Esophagus squamous epithelium (tissue), 5 donors: ENCODE measurements at regions not wholly inside any gene's neighbourhood (a gene's known extent, or its start where the extent isn't known, plus 50 kb on each side); places are given as distances from the start of the nearest gene placed in this dataset.
"Not testable (repeated sequence)": the region's sequence is repeated elsewhere in the genome, so short reads cannot be mapped to it uniquely, and the experiment has no call there.

Experiments
- DNase-seq: peaks from one replicate; lab custom pipeline; 2025; lab: John Stamatoyannopoulos, UW
- H3K27ac ChIP-seq, 4 donors: fragments of 200-600 bp; sonication (generic); one replicate each; pipeline ENCODE4 v1.5.1; 2016 to 2019; ENCODE audit warnings: mild to moderate bottlenecking in 1 of 4
- H3K27me3 ChIP-seq, 4 donors: fragments of 200-600 bp; sonication (generic); 1 replicate in 3 of 4; 2 replicates in 1 of 4; pipeline versions ENCODE4 v1.5.1 to v1.6.0; 2017 to 2021; ENCODE audit warnings: antibody characterized with exemption in 1 of 4
- H3K36me3 ChIP-seq, 3 donors: fragments of 200-600 bp; sonication (generic); one replicate each; pipeline ENCODE4 v1.5.1; 2016 to 2019
- H3K4me1 ChIP-seq, 3 donors: fragments of 200-600 bp; sonication (generic); one replicate each; pipeline ENCODE4 v1.5.1; 2017 to 2019
- H3K4me3 ChIP-seq, 4 donors: fragments of 200-600 bp; sonication (generic); 1 replicate in 3 of 4; 2 replicates in 1 of 4; pipeline ENCODE4 v1.5.1; 2016 to 2019; ENCODE audit warnings: mild to moderate bottlenecking in 2 of 4, moderate library complexity in 1 of 4
- H3K9me3 ChIP-seq, 3 donors: fragments of 200-600 bp; sonication (generic); one replicate each; pipeline ENCODE4 v1.5.1; 2016 to 2019
- POLR2A ChIP-seq, 4 donors: fragments of 450-650 bp; IDR thresholded peaks; one replicate each; pipeline ENCODE4 v1.6.1; 2017; ENCODE audit warnings: antibody characterized with exemption in 4 of 4, mild to moderate bottlenecking in 4 of 4, moderate library complexity in 3 of 4
- WGBS, 2 donors: methylation state at CpG; one replicate each; pipeline ENCODE4 v1.1.5; 2018; 5-methylcytosine and 5-hydroxymethylcytosine counted together
- intact Hi-C: fragments of 100-400 bp; cut with DNase I; formaldehyde crosslinking; loops from one replicate; pipeline ENCODE4 v1.15.0; 2022
- TF ChIP-seq, protein P1 (sequence below), 6 experiments: fragments of 450-650 bp in 4 of 6; fragments of 200-600 bp in 2 of 6; sonication (generic) in 2 of 6; IDR thresholded peaks; one replicate each; pipeline ENCODE4 v1.5.1; 2016 to 2019; ENCODE audit warnings: antibody characterized with exemption in 6 of 6, mild to moderate bottlenecking in 4 of 6, moderate library complexity in 4 of 6
- donor health status: DM: yes; HTN: yes; CAD: no.

DNA sequence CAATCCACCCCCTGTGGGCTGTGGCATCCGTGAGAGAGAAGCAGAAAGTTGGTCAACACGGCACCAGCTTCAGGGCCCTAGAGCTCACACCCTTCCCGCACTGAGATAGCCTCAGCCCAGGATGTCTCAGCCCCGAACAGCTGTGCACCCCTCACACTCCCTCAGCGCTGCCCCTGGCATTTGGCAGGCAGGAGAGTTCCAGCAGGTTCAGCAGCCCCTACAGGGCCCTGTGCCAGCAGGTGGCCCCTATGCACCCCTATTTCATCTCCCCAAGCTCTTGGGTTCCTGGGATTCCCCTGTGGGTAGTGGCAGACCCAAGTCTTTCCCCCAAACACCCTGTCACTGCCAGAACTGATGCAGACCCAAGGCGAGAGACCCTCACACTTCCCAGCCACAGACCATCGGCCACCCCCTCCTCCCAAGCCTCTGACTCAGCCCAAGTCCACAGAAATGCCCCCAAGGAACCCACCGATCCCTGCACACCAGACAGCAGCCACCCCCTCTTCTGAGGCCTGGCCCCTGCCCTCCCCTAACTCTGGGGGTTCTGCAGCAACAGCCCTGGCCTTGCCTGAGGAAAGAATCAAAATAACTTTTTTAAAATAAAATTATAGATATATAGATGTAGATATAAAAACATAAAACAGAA, 183.6 kb downstream of the IGLL1 start:
- intact Hi-C loops: no loop called here
- H3K27me3 ChIP-seq: no peaks in the 10 kb centered on the region
- TF ChIP-seq POLR2A (IDR thresholded peaks at IDR 0.05): no peak
- TF ChIP-seq, protein P1, sequence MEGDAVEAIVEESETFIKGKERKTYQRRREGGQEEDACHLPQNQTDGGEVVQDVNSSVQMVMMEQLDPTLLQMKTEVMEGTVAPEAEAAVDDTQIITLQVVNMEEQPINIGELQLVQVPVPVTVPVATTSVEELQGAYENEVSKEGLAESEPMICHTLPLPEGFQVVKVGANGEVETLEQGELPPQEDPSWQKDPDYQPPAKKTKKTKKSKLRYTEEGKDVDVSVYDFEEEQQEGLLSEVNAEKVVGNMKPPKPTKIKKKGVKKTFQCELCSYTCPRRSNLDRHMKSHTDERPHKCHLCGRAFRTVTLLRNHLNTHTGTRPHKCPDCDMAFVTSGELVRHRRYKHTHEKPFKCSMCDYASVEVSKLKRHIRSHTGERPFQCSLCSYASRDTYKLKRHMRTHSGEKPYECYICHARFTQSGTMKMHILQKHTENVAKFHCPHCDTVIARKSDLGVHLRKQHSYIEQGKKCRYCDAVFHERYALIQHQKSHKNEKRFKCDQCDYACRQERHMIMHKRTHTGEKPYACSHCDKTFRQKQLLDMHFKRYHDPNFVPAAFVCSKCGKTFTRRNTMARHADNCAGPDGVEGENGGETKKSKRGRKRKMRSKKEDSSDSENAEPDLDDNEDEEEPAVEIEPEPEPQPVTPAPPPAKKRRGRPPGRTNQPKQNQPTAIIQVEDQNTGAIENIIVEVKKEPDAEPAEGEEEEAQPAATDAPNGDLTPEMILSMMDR (IDR thresholded peaks at IDR 0.05): no peak
- 76 to 80% methylated on average over 1 to 2 of the region's 8 CpGs for whole genome bisulfite sequencing, 2 donors
- H3K27ac ChIP-seq: no peak overlapping the region
- no peaks in the 10 kb centered on the region for H3K9me3 ChIP-seq
- H3K4me3 ChIP-seq: no peak overlapping the region
- no peaks in the 10 kb centered on the region for H3K36me3 ChIP-seq
- no peaks in the 10 kb centered on the region for H3K4me1 ChIP-seq
- no peak for DNase-seq

DNA sequence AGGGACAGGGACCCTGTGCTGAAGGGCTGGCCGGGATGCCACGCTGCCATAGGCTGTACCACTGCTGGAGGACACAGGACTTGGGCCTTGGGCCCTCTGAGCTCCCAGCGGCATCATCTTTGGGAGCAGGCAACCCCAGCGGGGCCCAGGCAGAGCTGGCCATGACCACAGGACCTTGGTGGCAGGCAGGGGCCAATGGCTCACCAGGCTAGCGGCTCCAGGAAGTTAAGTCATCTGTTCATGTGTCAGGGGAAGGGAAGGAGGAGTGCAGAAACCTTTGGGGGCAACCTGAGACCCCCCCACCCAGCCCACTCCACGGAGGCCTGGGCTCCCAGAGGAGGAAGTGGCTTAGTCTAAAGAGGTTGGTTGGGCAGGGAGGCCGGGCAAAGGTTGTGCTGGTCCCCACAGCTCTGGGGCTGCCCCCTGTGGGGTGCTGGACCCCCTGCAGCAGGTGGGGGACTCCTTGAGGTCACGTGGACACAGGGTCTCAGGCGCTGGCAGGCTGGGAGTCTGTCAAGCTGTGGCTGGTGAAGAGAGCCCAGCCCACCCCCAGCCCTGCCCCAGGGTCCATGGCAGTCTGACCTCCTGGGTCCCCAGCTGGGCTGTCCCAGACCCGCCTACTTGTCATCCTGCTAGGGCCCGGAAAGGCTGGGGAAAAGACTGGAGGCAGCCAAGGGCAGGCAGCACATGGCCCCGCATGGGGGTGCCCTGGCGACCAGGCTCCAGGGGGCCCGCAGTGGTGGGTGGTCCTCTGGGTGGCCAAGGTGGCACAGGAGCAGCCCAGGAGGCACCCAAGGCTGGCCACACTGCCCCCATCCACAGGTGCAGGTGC, 184.3 kb downstream of the IGLL1 start:
- DNase-seq: no peak
- no peaks in the 10 kb centered on the region for H3K9me3 ChIP-seq
- WGBS, 2 donors: 50 to 58% methylated on average over 1 to 3 of the region's 14 CpGs

DNA sequence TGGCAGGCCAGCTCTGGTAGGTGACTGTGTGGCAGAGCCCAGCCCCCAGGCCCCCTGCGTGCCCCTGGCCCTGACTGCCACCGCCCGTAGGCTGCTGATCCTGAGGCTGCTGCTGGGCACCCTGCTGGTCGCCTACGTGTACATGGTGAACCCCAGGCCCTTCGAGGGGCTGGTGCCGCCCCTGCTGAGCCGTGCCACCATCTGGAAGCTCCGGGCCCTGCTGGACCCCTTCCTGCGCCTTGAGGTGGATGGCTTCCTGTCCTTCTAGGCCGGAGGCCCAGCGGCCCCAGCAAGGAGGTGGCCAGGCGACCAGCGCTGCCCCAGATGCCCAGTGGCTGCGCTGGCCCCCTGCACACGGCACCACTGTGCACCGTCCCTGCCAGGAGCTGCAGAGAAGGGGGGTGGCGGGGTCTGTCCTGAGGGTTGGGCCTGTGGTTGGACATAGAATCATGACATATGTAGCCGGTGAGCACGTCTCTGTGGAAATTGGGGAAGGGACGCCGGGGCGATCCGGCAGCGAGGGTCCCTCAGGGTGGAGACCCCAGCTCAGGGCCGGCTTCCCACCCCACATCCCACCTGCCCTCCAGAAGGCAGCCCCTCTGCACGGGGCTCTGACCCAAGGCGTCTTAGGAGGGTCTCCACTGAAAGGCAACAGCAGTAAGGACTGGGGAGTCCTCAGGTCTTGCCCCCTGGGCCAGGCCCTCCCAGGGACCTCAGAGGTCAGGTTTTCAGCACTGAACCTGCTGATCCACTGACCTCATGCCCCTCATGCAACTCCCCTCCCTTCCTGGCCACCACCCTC, 185.4 kb downstream of the IGLL1 start:
- Histone ChIP-seq H3K27ac (no peak overlapping the region), H3K9me3 (no peaks in the 10 kb centered on the region), H3K27me3 (no peaks in the 10 kb centered on the region), H3K36me3 (no peaks in the 10 kb centered on the region), H3K4me3 (no peak overlapping the region), H3K4me1 (no peaks in the 10 kb centered on the region)
- no peak for TF ChIP-seq POLR2A (IDR thresholded peaks at IDR 0.05)
- TF ChIP-seq, protein P1 (IDR thresholded peaks at IDR 0.05): no peak
- 85% methylated on average over 6 of the region's 28 CpGs; no CpG with 5 or more reads in 1 of the 2 donors for WGBS, 2 donors
- no peak for DNase-seq
- intact Hi-C loops: no loop called here

More for the DNA sequence above, 184.3 kb downstream of the IGLL1 start:
- Histone ChIP-seq H3K27ac (no peak overlapping the region), H3K4me1 (no peaks in the 10 kb centered on the region), H3K36me3 (no peaks in the 10 kb centered on the region), H3K27me3 (no peaks in the 10 kb centered on the region), H3K4me3 (no peak overlapping the region)
- no peak for TF ChIP-seq POLR2A (IDR thresholded peaks at IDR 0.05)
- TF ChIP-seq, protein P1 (IDR thresholded peaks at IDR 0.05): no peak
- intact Hi-C loops: no loop called here

DNA sequence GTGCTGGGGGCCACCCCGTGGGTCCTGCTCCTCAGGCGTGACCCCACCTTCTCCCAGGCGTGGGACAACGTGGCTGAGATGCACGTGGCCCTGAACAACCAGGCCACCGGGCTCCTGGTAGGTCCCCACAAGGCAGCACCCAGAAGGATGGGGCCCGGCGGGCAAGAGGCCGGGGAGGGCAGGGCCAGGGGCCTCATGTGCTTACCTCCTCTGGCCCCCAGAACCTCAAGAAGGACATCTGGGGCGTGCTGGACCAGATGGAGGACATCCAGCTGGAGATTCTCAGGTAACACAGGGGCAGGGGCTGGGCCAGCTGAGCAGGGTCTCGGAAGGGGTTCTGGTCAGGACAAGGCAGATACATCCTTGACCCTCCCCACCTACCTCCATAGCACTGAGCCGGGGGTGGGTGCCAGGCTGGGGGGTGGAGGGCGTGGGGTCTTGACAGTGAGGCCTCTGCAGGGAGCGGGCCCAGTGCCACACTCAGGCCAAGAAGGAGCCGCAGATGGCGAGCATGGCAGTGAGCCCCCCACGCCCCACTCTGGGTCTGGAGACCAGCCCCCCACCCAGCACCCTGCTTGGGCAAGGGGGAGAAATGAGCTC, 186.3 kb downstream of the IGLL1 start:
- TF ChIP-seq, protein P1 (IDR thresholded peaks at IDR 0.05): no peak
- TF ChIP-seq POLR2A (IDR thresholded peaks at IDR 0.05): no peak
- intact Hi-C loops: no loop called here
- Histone ChIP-seq H3K27ac (no peak overlapping the region), H3K4me1 (no peaks in the 10 kb centered on the region), H3K4me3 (no peak overlapping the region), H3K36me3 (no peaks in the 10 kb centered on the region), H3K9me3 (no peaks in the 10 kb centered on the region), H3K27me3 (no peaks in the 10 kb centered on the region)
- whole genome bisulfite sequencing, 2 donors: 82% methylated on average over 2 of the region's 17 CpGs; no CpG with 5 or more reads in 1 of the 2 donors
- DNase-seq: no peak

DNA sequence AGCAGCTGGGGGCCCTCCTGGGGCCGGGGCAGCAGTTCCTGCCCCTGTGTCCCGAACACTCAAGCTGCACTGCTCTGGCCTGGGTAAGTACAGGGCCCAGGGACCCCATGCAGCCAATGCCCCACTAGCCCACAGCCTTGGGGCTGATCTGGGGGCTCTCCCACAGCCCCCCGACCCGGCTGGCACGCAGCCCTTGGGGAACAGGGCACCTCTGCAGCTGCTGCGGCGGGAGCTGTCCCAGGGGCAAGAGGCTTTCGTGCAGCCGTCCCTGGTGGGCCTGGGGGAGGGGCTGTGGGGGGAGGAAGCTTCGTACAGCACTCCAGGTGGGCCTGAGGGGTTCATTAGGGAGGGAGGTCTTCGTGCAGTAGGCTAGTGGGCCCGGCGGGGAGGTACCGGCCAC, 186.9 kb downstream of the IGLL1 start:
- DNase-seq, H3K27ac ChIP-seq, H3K36me3 ChIP-seq, H3K4me3 ChIP-seq, H3K4me1 ChIP-seq, H3K9me3 ChIP-seq, H3K27me3 ChIP-seq, intact Hi-C loops: not testable (repeated sequence)
- WGBS, 2 donors: no CpG with 5 or more reads among the region's 14 CpGs
